Body of pancreas (tissue), 4 donors: ENCODE measurements at regions not wholly inside any gene's neighbourhood (a gene's known extent, or its start where the extent isn't known, plus 50 kb on each side); places are given as distances from the start of the nearest gene placed in this dataset.

ENCODE experiments used
- POLR2A ChIP-seq, 3 donors: fragments of 450-650 bp; IDR thresholded peaks; one replicate each; pipeline ENCODE4 v1.6.1; 2016; ENCODE audit warnings: antibody characterized with exemption in 3 of 3, mild to moderate bottlenecking in 2 of 3
- TF ChIP-seq, protein P1 (sequence below), 7 experiments: fragments of 450-650 bp in 4 of 7; fragments of 200-600 bp in 3 of 7; sonication (generic) in 3 of 7; IDR thresholded peaks; one replicate each; pipeline ENCODE4 v1.5.1; 2016 to 2019; ENCODE audit warnings: antibody characterized with exemption in 7 of 7

GRCh38 chr17:34075076-34075475, 180.0 kb upstream of the CCL2 start:
- TF ChIP-seq, protein P1, sequence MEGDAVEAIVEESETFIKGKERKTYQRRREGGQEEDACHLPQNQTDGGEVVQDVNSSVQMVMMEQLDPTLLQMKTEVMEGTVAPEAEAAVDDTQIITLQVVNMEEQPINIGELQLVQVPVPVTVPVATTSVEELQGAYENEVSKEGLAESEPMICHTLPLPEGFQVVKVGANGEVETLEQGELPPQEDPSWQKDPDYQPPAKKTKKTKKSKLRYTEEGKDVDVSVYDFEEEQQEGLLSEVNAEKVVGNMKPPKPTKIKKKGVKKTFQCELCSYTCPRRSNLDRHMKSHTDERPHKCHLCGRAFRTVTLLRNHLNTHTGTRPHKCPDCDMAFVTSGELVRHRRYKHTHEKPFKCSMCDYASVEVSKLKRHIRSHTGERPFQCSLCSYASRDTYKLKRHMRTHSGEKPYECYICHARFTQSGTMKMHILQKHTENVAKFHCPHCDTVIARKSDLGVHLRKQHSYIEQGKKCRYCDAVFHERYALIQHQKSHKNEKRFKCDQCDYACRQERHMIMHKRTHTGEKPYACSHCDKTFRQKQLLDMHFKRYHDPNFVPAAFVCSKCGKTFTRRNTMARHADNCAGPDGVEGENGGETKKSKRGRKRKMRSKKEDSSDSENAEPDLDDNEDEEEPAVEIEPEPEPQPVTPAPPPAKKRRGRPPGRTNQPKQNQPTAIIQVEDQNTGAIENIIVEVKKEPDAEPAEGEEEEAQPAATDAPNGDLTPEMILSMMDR (IDR thresholded peaks at IDR 0.05), result no peak
- TF ChIP-seq POLR2A (IDR thresholded peaks at IDR 0.05), result no peak
